RWPE2 (cell line): ENCODE measurements at regions not wholly inside any gene's neighbourhood (a gene's known extent, or its start where the extent isn't known, plus 50 kb on each side); places are given as distances from the start of the nearest gene placed in this dataset.

Experiments used
- ATAC-seq: fragments of 200-7000 bp; cut with Tn5 transposase; 3 replicates; pipeline ENCODE4 v1.9.1; 2021; ENCODE audit warnings: low read depth
- DNase-seq: peaks from one replicate; pipeline ENCODE4 v3.0.0-alpha.2; 2020; ENCODE audit warnings: low spot score
- H3K27ac ChIP-seq: fragments of 450-650 bp; 2 replicates; pipeline ENCODE4 v1.5.1; 2017; ENCODE audit warnings: mild to moderate bottlenecking; ENCODE audit not compliant: poor library complexity, severe bottlenecking
- H3K27me3 ChIP-seq: fragments of 250-450 bp; sonication (Bioruptor Pico); 2 replicates; pipeline ENCODE4 v1.5.1; 2021; ENCODE audit warnings: mild to moderate bottlenecking, moderate library complexity; ENCODE audit not compliant: insufficient read depth, poor library complexity, severe bottlenecking
- H3K36me3 ChIP-seq: fragments of 250-450 bp; sonication (Bioruptor Pico); 2 replicates; pipeline ENCODE4 v1.5.1; 2020; ENCODE audit warnings: low read depth, mild to moderate bottlenecking, moderate library complexity
- H3K4me1 ChIP-seq: fragments of 250-450 bp; sonication (Bioruptor Pico); 2 replicates; pipeline ENCODE4 v1.5.1; 2021; ENCODE audit warnings: mild to moderate bottlenecking, moderate library complexity; ENCODE audit not compliant: insufficient read depth, poor library complexity, severe bottlenecking
- H3K4me3 ChIP-seq: fragments of 250-450 bp; sonication (Bioruptor Pico); 2 replicates; pipeline ENCODE4 v1.5.1; 2021; ENCODE audit warnings: mild to moderate bottlenecking, moderate library complexity; ENCODE audit not compliant: severe bottlenecking
- H3K9me3 ChIP-seq: fragments of 250-450 bp; sonication (Bioruptor Pico); 2 replicates; pipeline ENCODE4 v1.5.1; 2021; ENCODE audit warnings: mild to moderate bottlenecking, moderate library complexity; ENCODE audit not compliant: severe bottlenecking
- CTCF ChIP-seq: fragments of 450-650 bp; IDR thresholded peaks from one replicate; pipeline ENCODE4 v1.5.1; 2017; ENCODE audit warnings: mild to moderate bottlenecking, moderate library complexity; ENCODE audit not compliant: poor library complexity, severe bottlenecking

DNA sequence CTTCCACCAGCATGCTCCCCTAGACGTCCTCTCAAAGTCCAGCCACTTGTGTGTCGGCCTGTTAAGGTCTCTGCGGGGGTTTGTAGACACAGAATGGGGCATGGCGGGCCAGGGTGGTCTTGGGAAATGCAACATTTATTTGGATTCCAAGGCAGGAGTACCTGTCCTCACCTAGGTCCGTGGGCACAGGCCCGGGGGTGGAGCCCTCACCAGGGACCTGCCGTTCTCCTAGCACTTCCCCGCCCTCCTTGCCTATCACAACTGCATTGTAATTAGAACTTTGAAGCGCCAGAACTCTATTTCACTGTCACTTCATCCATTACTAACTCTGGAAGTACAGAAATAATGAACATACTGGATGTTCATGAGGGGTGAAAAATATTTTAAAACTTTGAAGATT lies 268.3 kb upstream of the ACTBL2 start:
- Histone ChIP-seq H3K27ac (no peak overlapping the region), H3K36me3 (no peaks in the 10 kb centered on the region), H3K9me3 (no peaks in the 10 kb centered on the region), H3K4me3 (no peak overlapping the region), H3K4me1 (peaks cover 30% of the 10 kb centered on the region), H3K27me3 (no peaks in the 10 kb centered on the region)
- no peak for TF ChIP-seq CTCF
- ATAC-seq (no peak), DNase-seq (no peak)

DNA sequence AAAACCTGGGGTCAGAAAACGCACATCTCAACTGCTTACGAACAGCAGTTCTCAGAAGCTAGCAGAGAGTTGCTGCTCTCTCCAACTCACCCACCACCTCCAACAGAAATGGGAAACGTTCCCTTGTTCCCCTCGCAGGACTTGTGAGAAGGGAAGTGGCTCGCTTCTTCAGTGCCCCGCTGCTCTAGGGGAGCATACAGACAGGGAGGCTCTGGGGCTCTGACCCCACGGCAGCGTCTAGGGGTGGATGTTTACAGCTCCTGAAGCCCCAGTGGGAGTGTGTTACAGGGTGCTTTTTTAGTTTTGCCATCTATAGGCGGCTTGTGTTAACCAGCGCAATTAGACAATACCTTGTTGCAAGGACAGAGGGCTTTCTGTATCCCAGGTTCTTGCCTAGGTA lies 267.7 kb upstream of the ACTBL2 start:
- no peak overlapping the region for H3K27ac ChIP-seq
- no peak overlapping the region for H3K4me3 ChIP-seq
- no peak for DNase-seq
- H3K36me3 ChIP-seq, result no peaks in the 10 kb centered on the region
- no peaks in the 10 kb centered on the region for H3K27me3 ChIP-seq
- ATAC-seq, result no peak
- TF ChIP-seq CTCF, result no peak
- no peaks in the 10 kb centered on the region for H3K9me3 ChIP-seq
- H3K4me1 ChIP-seq, result peaks cover 30% of the 10 kb centered on the region

DNA sequence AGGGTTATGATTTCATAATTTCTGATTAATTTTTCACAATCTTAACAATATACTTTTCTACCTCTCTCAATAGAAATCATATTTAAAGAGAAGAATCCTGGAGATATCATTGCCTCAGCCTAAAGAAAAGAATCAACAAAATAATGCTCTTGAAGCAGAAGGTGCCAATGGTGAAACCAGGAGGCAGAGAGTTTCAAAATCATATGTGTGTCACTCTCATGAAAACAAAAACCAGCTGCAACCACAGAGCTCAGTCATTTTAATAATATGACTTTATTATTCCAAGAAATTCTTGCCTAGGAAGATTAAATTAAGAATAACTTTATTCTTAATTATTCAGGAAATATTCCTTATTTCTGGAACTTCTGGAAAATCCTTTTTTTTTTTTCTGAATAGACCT lies 266.8 kb upstream of the ACTBL2 start:
- H3K4me1 ChIP-seq, result peaks cover 23% of the 10 kb centered on the region

DNA sequence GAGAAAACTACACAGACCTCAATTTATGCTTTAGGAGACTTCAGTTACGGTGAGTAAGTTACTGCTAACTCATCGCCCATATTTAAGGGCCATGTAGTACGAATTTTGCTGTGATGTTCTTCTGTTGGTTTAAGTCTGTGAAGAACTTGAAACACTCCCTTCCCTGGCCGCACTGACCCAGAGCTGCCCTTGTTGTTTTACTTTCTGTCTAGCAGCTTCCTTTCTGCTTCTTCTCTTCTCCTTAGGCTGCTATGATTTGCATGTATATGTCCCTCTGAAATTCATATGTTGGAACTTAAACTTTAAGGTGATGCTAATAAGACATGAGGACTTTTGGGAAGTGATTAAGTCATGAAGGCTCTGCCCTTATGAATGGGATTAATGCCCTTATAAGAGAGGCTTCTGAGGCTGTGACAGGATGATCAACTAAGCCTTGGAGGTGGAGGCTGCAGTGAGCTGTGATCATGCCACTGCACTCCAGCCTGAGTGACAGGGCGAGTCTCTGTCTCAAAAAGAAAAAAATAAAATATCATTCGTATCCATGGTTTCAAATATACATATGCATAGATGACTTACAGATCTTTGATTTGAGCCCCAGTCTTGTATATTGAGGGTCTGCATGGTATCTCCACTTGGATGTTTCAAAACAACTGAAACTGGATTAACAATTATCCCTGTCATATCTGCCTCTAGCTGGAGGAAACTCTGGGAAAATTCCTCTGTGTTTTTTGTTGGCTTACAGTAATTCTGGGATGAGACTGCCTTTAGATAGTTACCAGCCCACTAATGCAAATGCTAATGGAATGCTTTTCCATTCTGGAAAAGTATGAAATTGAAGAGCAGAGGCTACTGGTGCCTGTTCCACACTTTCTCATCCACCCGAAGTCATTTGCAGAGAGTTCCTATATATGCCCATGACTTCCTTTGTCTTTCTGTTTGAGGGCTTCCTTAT lies 263.4 kb upstream of the ACTBL2 start:
- no peaks in the 10 kb centered on the region for H3K9me3 ChIP-seq
- H3K27me3 ChIP-seq, result no peaks in the 10 kb centered on the region
- H3K27ac ChIP-seq, result no peak overlapping the region
- H3K4me1 ChIP-seq, result peaks cover 9% of the 10 kb centered on the region
- no peak overlapping the region for H3K4me3 ChIP-seq
- DNase-seq, result no peak
- ATAC-seq, result no peak
- H3K36me3 ChIP-seq, result no peaks in the 10 kb centered on the region
- no peak for TF ChIP-seq CTCF

More for the DNA sequence above, 266.8 kb upstream of the ACTBL2 start:
- DNase-seq, result no peak
- Histone ChIP-seq H3K27me3 (no peaks in the 10 kb centered on the region), H3K27ac (no peak overlapping the region), H3K4me3 (no peak overlapping the region), H3K36me3 (no peaks in the 10 kb centered on the region), H3K9me3 (no peaks in the 10 kb centered on the region)
- no peak for ATAC-seq
- no peak for TF ChIP-seq CTCF

DNA sequence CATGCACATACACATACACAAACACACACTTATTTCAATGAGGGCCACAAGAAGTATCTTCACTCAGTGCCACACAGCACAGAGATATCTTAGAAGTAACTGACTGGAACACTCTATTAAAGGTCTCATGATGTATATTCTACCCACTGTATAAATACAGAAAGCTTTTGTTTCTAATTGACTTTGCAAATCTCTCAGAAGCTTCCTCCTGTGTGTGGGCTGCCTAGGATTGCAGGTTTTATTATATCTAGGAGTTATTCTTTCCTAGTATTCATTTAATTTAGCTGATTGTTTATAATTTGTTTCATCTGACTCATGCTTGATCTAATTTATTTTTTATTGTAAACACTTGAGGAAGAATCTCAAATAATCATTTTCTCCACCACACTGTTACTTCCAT lies 262.4 kb upstream of the ACTBL2 start:
- H3K4me1 ChIP-seq, result peaks cover 18% of the 10 kb centered on the region
- H3K27me3 ChIP-seq, result no peaks in the 10 kb centered on the region
- H3K36me3 ChIP-seq, result no peaks in the 10 kb centered on the region
- ATAC-seq (no peak), DNase-seq (no peak)
- no peak overlapping the region for H3K4me3 ChIP-seq
- TF ChIP-seq CTCF, result no peak
- H3K9me3 ChIP-seq, result no peaks in the 10 kb centered on the region
- no peak overlapping the region for H3K27ac ChIP-seq
